CD14-positive monocyte (primary cell): ENCODE measurements at regions not wholly inside any gene's neighbourhood (a gene's known extent, or its start where the extent isn't known, plus 50 kb on each side); places are given as distances from the start of the nearest gene placed in this dataset.

Experiments
- DNase-seq, 3 donors: peaks; one replicate each; pipeline ENCODE4 v3.0.0-alpha.2; 2011 to 2022
- H2AFZ ChIP-seq: 2 replicates; pipeline ENCODE4 v1.6.0; 2012; ENCODE audit warnings: mild to moderate bottlenecking, low read depth, low read length, inconsistent platforms; ENCODE audit not compliant: insufficient read depth, poor library complexity, severe bottlenecking
- H3K27ac ChIP-seq, 2 donors: 1 replicate in 1 of 2; 2 replicates in 1 of 2; pipeline ENCODE4 v1.5.1; 2012 to 2013; ENCODE audit warnings: low read length in 2 of 2, control low read depth in 1 of 2, inconsistent platforms in 1 of 2, low read depth in 1 of 2, mild to moderate bottlenecking in 1 of 2
- H3K27me3 ChIP-seq, 2 donors: one replicate each; pipeline versions ENCODE4 v1.6.0 to v1.6.1; 2011 to 2013; ENCODE audit warnings: low read length in 2 of 2; ENCODE audit not compliant: control insufficient read depth in 2 of 2, insufficient read depth in 2 of 2
- H3K36me3 ChIP-seq, 2 donors: replicated peaks in 1 of 2; 1 replicate in 1 of 2; 2 replicates in 1 of 2; pipeline versions ENCODE4 v1.5.1 to v1.6.1; 2012 to 2013; ENCODE audit warnings: low read length in 2 of 2, control low read depth in 1 of 2, inconsistent platforms in 1 of 2, mild to moderate bottlenecking in 1 of 2; ENCODE audit not compliant: insufficient read depth in 2 of 2, control insufficient read depth in 1 of 2
- H3K4me1 ChIP-seq, 2 donors: 1 replicate in 1 of 2; 2 replicates in 1 of 2; pipeline versions ENCODE4 v1.5.1 to v1.6.1; 2012 to 2013; ENCODE audit warnings: low read length in 2 of 2, control low read depth in 1 of 2, inconsistent platforms in 1 of 2, mild to moderate bottlenecking in 1 of 2, moderate library complexity in 1 of 2; ENCODE audit not compliant: insufficient read depth in 2 of 2, control insufficient read depth in 1 of 2
- H3K4me2 ChIP-seq: replicated peaks from 2 replicates; pipeline ENCODE3; 2012; ENCODE audit warnings: low read length, moderate library complexity, mild to moderate bottlenecking; ENCODE audit not compliant: poor library complexity, severe bottlenecking; ENCODE audit errors: extremely low read depth
- H3K4me3 ChIP-seq, 3 experiments: fragments of 200-600 bp in 1 of 3; sonication (generic) in 1 of 3; replicated peaks in 1 of 3; 1 replicate in 2 of 3; 2 replicates in 1 of 3; pipeline ENCODE4 v1.5.1; 2011 to 2013; ENCODE audit warnings: low read length in 3 of 3, mild to moderate bottlenecking in 3 of 3, control low read depth in 2 of 3, low read depth in 2 of 3, inconsistent platforms in 1 of 3, moderate library complexity in 1 of 3
- H3K79me2 ChIP-seq: 2 replicates; pipeline ENCODE4 v1.6.0; 2012; ENCODE audit warnings: mild to moderate bottlenecking, control low read depth, inconsistent platforms, low read length, moderate library complexity; ENCODE audit not compliant: insufficient read depth
- H3K9ac ChIP-seq: 2 replicates; pipeline ENCODE4 v1.6.0; 2017; ENCODE audit warnings: low read length, mild to moderate bottlenecking; ENCODE audit not compliant: insufficient read depth, poor library complexity, severe bottlenecking
- H3K9me3 ChIP-seq, 2 donors: replicated peaks in 1 of 2; 1 replicate in 1 of 2; 2 replicates in 1 of 2; pipeline versions ENCODE4 v1.5.1 to v1.6.1; 2012 to 2013; ENCODE audit warnings: low read length in 2 of 2, control low read depth in 1 of 2; ENCODE audit not compliant: control insufficient read depth in 1 of 2, insufficient read depth in 1 of 2
- H4K20me1 ChIP-seq: 2 replicates; pipeline ENCODE4 v1.6.0; 2012; ENCODE audit warnings: mild to moderate bottlenecking, low read length, control low read depth, moderate library complexity; ENCODE audit not compliant: insufficient read depth
- H3K27ac Mint-ChIP-seq, 7 donors: one replicate each; pipeline ENCODE4 v1.8.0; 2020; ENCODE audit warnings: mild to moderate bottlenecking in 7 of 7, mixed read lengths in 7 of 7, moderate library complexity in 6 of 7, inconsistent platforms in 2 of 7
- H3K27me3 Mint-ChIP-seq, 3 donors: one replicate each; pipeline ENCODE4 v1.8.0; 2021 to 2022; ENCODE audit warnings: low read depth in 3 of 3, mild to moderate bottlenecking in 3 of 3, mixed read lengths in 3 of 3, moderate library complexity in 3 of 3, inconsistent platforms in 1 of 3
- H3K36me3 Mint-ChIP-seq, 2 donors: one replicate each; pipeline ENCODE4 v1.8.0; 2020; ENCODE audit warnings: mixed read lengths in 2 of 2, inconsistent platforms in 1 of 2, mild to moderate bottlenecking in 1 of 2
- H3K4me1 Mint-ChIP-seq: one replicate; pipeline ENCODE4 v1.8.0; 2020; ENCODE audit warnings: mild to moderate bottlenecking, mixed read lengths
- H3K4me3 Mint-ChIP-seq, 2 donors: one replicate each; pipeline ENCODE4 v1.8.0; 2020; ENCODE audit warnings: mild to moderate bottlenecking in 2 of 2, mixed read lengths in 2 of 2, moderate library complexity in 1 of 2
- H3K9me3 Mint-ChIP-seq, 7 donors: one replicate each; pipeline ENCODE4 v1.8.0; 2020 to 2022; ENCODE audit warnings: mixed read lengths in 7 of 7, mild to moderate bottlenecking in 6 of 7, moderate library complexity in 6 of 7, inconsistent platforms in 2 of 7
- WGBS: methylation state at CpG from one replicate; pipeline ENCODE4 v1.1.5; 2013; ENCODE audit warnings: missing lambda C conversion rate; ENCODE audit not compliant: insufficient coverage; 5-methylcytosine and 5-hydroxymethylcytosine counted together
- intact Hi-C, 2 donors: fragments of 100-400 bp; cut with micrococcal nuclease; formaldehyde crosslinking; loops; one replicate each; pipeline versions ENCODE4 v1.15.0 to v1.15.1; 2023
- TF ChIP-seq, protein P1 (sequence below): fragments of 200-600 bp; IDR thresholded peaks from one replicate; pipeline ENCODE4 v1.8.0; 2022; ENCODE audit warnings: antibody characterized with exemption, mild to moderate bottlenecking

DNA sequence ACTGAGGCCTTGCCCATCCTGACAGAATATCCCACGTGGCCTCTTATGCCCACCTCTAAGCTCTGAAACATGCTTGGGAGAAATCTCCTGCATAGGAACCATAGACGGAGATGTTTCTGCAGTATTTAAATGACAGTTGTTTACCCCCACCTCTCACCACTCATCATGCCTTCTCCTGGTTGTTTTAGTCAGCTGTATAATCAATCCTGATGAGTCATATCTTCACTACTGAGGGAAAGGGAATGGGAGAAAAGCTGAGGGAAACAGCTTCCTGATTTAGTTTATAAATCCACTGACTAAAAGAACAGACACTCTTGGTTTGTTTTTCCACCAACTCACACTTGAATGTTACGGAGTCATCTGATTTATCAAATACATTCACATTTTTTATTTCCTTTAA is 113.2 kb upstream of the TENT5A start:
- Histone ChIP-seq H3K36me3 (no peaks in the 10 kb centered on the region), H3K9me3 (peaks cover 0 to 6% of the 10 kb centered on the region in 2 donors), H4K20me1 (no peaks in the 10 kb centered on the region), H3K27me3 (no peaks in the 10 kb centered on the region), H3K4me1 (no peaks in the 10 kb centered on the region), H3K79me2 (no peaks in the 10 kb centered on the region), H3K4me2 (no peak overlapping the region), H3K4me3 (no peak overlapping the region), H3K9ac (no peak overlapping the region), H3K27ac (no peak overlapping the region), H2AFZ (no peak overlapping the region)
- Mint-ChIP-seq H3K9me3 (peaks cover 0 to 8% (median 3%) of the 10 kb centered on the region in 7 donors), H3K4me3 (no peak overlapping the region), H3K27ac (no peak overlapping the region), H3K27me3 (peaks cover 0 to 2% (median 0%) of the 10 kb centered on the region in 3 donors), H3K36me3 (no peaks in the 10 kb centered on the region), H3K4me1 (no peaks in the 10 kb centered on the region)
- TF ChIP-seq, protein P1, sequence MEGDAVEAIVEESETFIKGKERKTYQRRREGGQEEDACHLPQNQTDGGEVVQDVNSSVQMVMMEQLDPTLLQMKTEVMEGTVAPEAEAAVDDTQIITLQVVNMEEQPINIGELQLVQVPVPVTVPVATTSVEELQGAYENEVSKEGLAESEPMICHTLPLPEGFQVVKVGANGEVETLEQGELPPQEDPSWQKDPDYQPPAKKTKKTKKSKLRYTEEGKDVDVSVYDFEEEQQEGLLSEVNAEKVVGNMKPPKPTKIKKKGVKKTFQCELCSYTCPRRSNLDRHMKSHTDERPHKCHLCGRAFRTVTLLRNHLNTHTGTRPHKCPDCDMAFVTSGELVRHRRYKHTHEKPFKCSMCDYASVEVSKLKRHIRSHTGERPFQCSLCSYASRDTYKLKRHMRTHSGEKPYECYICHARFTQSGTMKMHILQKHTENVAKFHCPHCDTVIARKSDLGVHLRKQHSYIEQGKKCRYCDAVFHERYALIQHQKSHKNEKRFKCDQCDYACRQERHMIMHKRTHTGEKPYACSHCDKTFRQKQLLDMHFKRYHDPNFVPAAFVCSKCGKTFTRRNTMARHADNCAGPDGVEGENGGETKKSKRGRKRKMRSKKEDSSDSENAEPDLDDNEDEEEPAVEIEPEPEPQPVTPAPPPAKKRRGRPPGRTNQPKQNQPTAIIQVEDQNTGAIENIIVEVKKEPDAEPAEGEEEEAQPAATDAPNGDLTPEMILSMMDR, result no peak
- DNase-seq, result no peak
- intact Hi-C loops, result no loop called here
- WGBS, result 86% methylated on average over 1 of the region's 3 CpGs

DNA sequence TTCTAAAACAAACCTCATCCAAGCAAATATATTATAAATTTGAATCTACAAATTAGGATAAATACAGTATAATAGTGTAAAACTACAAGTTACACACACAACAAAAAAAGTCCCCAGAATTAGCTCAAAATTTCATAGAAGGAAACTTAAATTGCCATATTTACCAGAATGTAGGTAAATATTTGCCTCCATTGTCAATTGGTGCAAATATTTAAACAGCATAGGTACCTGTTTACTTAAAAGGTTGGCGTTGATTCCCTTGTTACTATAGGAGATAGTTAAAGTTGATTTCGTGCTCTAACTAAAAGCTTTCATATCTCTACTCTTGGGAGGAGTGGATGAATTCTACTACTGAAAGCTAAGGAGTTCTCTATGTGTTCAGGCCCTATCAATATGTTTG is 111.6 kb upstream of the TENT5A start:
- Histone ChIP-seq H3K9me3 (peaks cover 0 to under 1% of the 10 kb centered on the region in 2 donors), H3K4me1 (no peaks in the 10 kb centered on the region), H3K4me3 (no peak overlapping the region), H3K79me2 (no peaks in the 10 kb centered on the region), H2AFZ (no peak overlapping the region), H3K9ac (no peak overlapping the region), H4K20me1 (no peaks in the 10 kb centered on the region), H3K4me2 (no peak overlapping the region), H3K36me3 (no peaks in the 10 kb centered on the region), H3K27me3 (no peaks in the 10 kb centered on the region), H3K27ac (no peak overlapping the region)
- Mint-ChIP-seq H3K9me3 (peaks cover 0 to 2% (median 0%) of the 10 kb centered on the region in 7 donors), H3K4me3 (no peak overlapping the region), H3K36me3 (no peaks in the 10 kb centered on the region), H3K27me3 (peaks cover 0 to 2% (median 0%) of the 10 kb centered on the region in 3 donors), H3K27ac (no peak overlapping the region), H3K4me1 (peaks cover 8% of the 10 kb centered on the region)
- intact Hi-C loops, result loop anchor here in 1 of 2 donors (5.0 kb wide), 1 partner anchor 322 kb away; no protein-coding TSS in a partner anchor
- no CpG with 5 or more reads among the region's 2 CpGs for WGBS
- no peak for DNase-seq
- TF ChIP-seq, protein P1, result no peak
